Neural progenitor cell (in vitro differentiated cells): ENCODE measurements at regions not wholly inside any gene's neighbourhood (a gene's known extent, or its start where the extent isn't known, plus 50 kb on each side); places are given as distances from the start of the nearest gene placed in this dataset.

Experiments
- DNase-seq: peaks from one replicate; pipeline ENCODE4 v3.0.0-alpha.2; 2016; ENCODE audit warnings: low spot score
- H2AFZ ChIP-seq: fragments of 200-600 bp; sonication (generic); replicated peaks from 2 replicates; pipeline ENCODE4 v1.6.1; 2016; ENCODE audit warnings: antibody characterized with exemption
- H3F3A ChIP-seq: fragments of 200-600 bp; sonication (generic); 2 replicates; pipeline ENCODE4 v1.6.1; 2016; ENCODE audit warnings: antibody characterized with exemption, low read depth
- H3K27ac ChIP-seq: fragments of 200-600 bp; sonication (generic); 2 replicates; pipeline ENCODE4 v1.5.1; 2016; ENCODE audit warnings: mild to moderate bottlenecking
- H3K27me3 ChIP-seq: fragments of 200-600 bp; sonication (generic); 2 replicates; pipeline ENCODE4 v1.6.1; 2016; ENCODE audit warnings: mild to moderate bottlenecking, moderate library complexity
- H3K36me3 ChIP-seq: fragments of 200-600 bp; sonication (generic); 2 replicates; pipeline ENCODE4 v1.5.1; 2016
- H3K4me1 ChIP-seq: fragments of 200-600 bp; sonication (generic); 2 replicates; pipeline ENCODE4 v1.6.1; 2016; ENCODE audit warnings: mixed run types
- H3K4me2 ChIP-seq: fragments of 200-600 bp; sonication (generic); 2 replicates; pipeline ENCODE4 v1.6.1; 2016
- H3K4me3 ChIP-seq: fragments of 200-600 bp; sonication (generic); 2 replicates; pipeline ENCODE4 v1.5.1; 2016
- H3K79me2 ChIP-seq: fragments of 200-600 bp; sonication (generic); 2 replicates; pipeline ENCODE4 v1.6.1; 2016; ENCODE audit warnings: low read depth
- H3K9ac ChIP-seq: fragments of 200-600 bp; sonication (generic); 2 replicates; pipeline ENCODE4 v1.6.1; 2016
- H3K9me3 ChIP-seq: fragments of 200-600 bp; sonication (generic); 2 replicates; pipeline ENCODE4 v1.5.1; 2016; ENCODE audit warnings: low read depth
- H4K20me1 ChIP-seq: fragments of 200-600 bp; sonication (generic); 2 replicates; pipeline ENCODE4 v1.6.1; 2016; ENCODE audit warnings: low read depth
- H3K27ac Mint-ChIP-seq: 3 replicates; pipeline ENCODE4 v1.8.0; 2021; ENCODE audit warnings: mixed read lengths
- H3K27me3 Mint-ChIP-seq: 2 replicates; pipeline ENCODE4 v1.8.0; 2022; ENCODE audit warnings: low read depth, mild to moderate bottlenecking, inconsistent platforms, moderate library complexity, mixed read lengths; ENCODE audit not compliant: insufficient read depth
- H3K36me3 Mint-ChIP-seq: 3 replicates; pipeline ENCODE4 v1.8.0; 2021; ENCODE audit warnings: mixed read lengths
- H3K4me1 Mint-ChIP-seq: 3 replicates; pipeline ENCODE4 v1.8.0; 2021; ENCODE audit warnings: mixed read lengths
- H3K4me3 Mint-ChIP-seq: 3 replicates; pipeline ENCODE4 v1.8.0; 2021; ENCODE audit warnings: mild to moderate bottlenecking, moderate library complexity, mixed read lengths
- H3K9me3 Mint-ChIP-seq: 3 replicates; pipeline ENCODE4 v1.8.0; 2020; ENCODE audit warnings: mixed read lengths
- EZH2 ChIP-seq: fragments of 200-600 bp; sonication (generic); IDR thresholded peaks from 2 replicates; pipeline ENCODE4 v1.6.1; 2017; ENCODE audit warnings: antibody characterized with exemption, mild to moderate bottlenecking, moderate library complexity
- EZH2phosphoT487 ChIP-seq: fragments of 200-600 bp; sonication (generic); IDR thresholded peaks from 2 replicates; pipeline ENCODE4 v1.6.1; 2017; ENCODE audit warnings: antibody characterized with exemption
- TF ChIP-seq, protein P1 (sequence below): fragments of 200-600 bp; sonication (generic); IDR thresholded peaks from 2 replicates; pipeline ENCODE4 v1.5.1; 2017; ENCODE audit warnings: antibody characterized with exemption, mild to moderate bottlenecking

DNA sequence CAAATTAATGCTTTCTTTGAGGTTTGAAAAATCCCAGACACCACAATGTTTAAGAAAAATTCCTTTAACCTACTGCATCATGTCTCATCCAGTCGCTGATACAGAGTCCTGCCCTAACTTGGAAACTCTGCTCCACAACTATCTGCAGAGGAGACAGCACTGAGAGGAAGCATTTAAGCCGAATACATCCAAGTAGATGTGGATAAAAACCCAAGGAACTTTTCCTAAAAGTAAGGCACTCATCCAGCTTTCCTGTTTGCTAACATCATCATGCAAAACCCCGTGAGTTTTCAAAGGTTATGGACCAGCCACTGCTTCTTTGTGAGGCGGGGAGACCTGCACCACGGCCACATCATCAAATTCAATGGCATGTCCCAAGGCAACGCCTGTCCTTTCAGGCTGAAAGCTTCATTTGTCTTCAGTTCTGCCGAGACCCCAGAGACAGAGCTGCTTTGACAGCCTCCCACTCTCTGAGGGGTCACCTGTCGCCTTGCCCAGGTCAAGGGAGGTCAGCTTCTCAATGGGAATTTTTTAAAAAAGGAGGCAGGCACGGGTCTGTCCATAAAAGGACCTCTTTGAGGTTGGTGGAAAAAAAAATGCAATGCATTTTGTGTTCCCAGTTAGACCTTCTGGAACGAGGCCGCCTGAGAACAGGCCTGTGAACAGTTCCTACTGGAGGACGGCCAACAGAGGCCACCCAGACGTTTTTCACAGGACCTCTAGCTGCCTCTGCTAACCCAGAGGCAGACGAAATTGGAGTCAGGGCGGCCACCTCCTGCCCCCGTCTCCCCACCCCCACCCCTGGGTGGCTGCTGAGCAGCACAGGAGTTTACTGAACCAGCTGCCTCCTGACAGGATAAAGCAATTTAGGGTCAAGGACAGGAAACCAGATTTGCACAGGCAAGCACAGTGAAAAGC lies 142.5 kb upstream of the HDDC2 start:
- H3K9me3 ChIP-seq, result no peaks in the 10 kb centered on the region
- H3K27me3 ChIP-seq, result no peaks in the 10 kb centered on the region
- no peak for DNase-seq
- H3K27ac ChIP-seq, result no peak overlapping the region
- H3F3A ChIP-seq, result no peaks in the 10 kb centered on the region
- H3K4me2 ChIP-seq, result no peak overlapping the region
- H3K9ac ChIP-seq, result no peak overlapping the region
- H3K27ac Mint-ChIP-seq, result no peak overlapping the region
- H3K36me3 Mint-ChIP-seq, result no peaks in the 10 kb centered on the region
- H2AFZ ChIP-seq, result no peak overlapping the region
- H3K36me3 ChIP-seq, result no peaks in the 10 kb centered on the region
- peaks cover 3% of the 10 kb centered on the region for H3K9me3 Mint-ChIP-seq
- no peaks in the 10 kb centered on the region for H3K4me1 ChIP-seq
- no peaks in the 10 kb centered on the region for H3K79me2 ChIP-seq
- TF ChIP-seq EZH2, result no peak
- H3K4me3 Mint-ChIP-seq, result no peak overlapping the region
- H4K20me1 ChIP-seq, result no peaks in the 10 kb centered on the region
- H3K27me3 Mint-ChIP-seq, result no peaks in the 10 kb centered on the region
- H3K4me1 Mint-ChIP-seq, result peaks cover 12% of the 10 kb centered on the region
- no peak overlapping the region for H3K4me3 ChIP-seq

DNA sequence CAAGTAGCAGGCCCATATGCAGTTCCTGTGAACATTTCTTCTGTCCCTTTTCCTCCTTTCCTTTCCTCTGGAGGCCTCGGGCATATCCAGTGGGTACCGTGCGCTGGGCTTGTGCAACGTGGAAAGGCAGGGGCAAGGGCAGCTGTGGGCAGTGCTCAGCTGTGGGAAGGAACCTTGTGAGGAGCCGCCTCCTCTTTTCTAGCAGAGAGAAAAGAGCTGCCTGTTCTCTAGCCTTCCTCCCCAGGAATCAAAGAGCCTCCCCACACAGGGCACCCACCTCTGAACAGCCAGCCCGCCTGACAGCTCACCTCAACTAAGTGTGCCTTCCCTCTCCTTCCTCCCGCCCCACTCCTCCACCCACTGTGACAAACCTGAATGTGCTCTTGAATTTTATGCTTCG lies 143.3 kb upstream of the HDDC2 start:
- H2AFZ ChIP-seq, result no peak overlapping the region
- Mint-ChIP-seq H3K9me3 (peaks cover 8% of the 10 kb centered on the region), H3K27ac (no peak overlapping the region), H3K4me3 (no peak overlapping the region), H3K27me3 (no peaks in the 10 kb centered on the region), H3K4me1 (peaks cover 12% of the 10 kb centered on the region), H3K36me3 (no peaks in the 10 kb centered on the region)
- no peaks in the 10 kb centered on the region for H3F3A ChIP-seq
- H3K27me3 ChIP-seq, result no peaks in the 10 kb centered on the region
- H3K9ac ChIP-seq, result no peak overlapping the region
- TF ChIP-seq EZH2phosphoT487 (no peak), EZH2 (no peak)
- no peaks in the 10 kb centered on the region for H3K9me3 ChIP-seq
- H3K36me3 ChIP-seq, result no peaks in the 10 kb centered on the region
- H3K4me3 ChIP-seq, result no peak overlapping the region
- H3K79me2 ChIP-seq, result no peaks in the 10 kb centered on the region
- DNase-seq, result no peak
- H4K20me1 ChIP-seq, result no peaks in the 10 kb centered on the region
- no peak overlapping the region for H3K4me2 ChIP-seq
- no peaks in the 10 kb centered on the region for H3K4me1 ChIP-seq
- H3K27ac ChIP-seq, result no peak overlapping the region

DNA sequence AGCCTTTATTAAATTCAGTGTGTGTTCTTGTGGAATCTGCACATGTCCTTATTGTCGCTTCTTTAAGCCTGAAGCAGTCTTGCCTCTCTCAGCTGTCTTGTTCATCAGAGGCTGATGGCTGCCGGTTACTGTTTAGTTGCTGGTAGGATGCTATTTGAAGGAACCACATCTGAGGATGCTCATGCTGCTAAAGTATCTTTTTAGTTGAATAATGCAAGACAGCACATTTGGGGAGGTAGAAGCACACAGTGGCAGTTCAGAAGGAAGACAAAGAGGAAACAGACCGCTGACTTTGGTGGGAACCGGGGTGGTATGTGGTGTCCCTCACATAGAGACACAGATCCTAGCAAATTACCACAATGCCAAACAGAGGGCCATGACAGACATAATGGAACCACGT lies 144.2 kb upstream of the HDDC2 start:
- Mint-ChIP-seq H3K36me3 (no peaks in the 10 kb centered on the region), H3K27me3 (no peaks in the 10 kb centered on the region), H3K9me3 (peaks cover 8% of the 10 kb centered on the region), H3K4me1 (peaks cover 12% of the 10 kb centered on the region), H3K27ac (no peak overlapping the region), H3K4me3 (no peak overlapping the region)
- Histone ChIP-seq H3K4me1 (no peaks in the 10 kb centered on the region), H3K36me3 (no peaks in the 10 kb centered on the region), H3K9me3 (no peaks in the 10 kb centered on the region), H3K27ac (no peak overlapping the region), H3K4me3 (no peak overlapping the region), H4K20me1 (no peaks in the 10 kb centered on the region), H2AFZ (no peak overlapping the region), H3K27me3 (no peaks in the 10 kb centered on the region), H3K79me2 (no peaks in the 10 kb centered on the region), H3K4me2 (no peak overlapping the region), H3K9ac (no peak overlapping the region), H3F3A (no peaks in the 10 kb centered on the region)
- no peak for TF ChIP-seq EZH2phosphoT487
- no peak for TF ChIP-seq EZH2
- TF ChIP-seq, protein P1, sequence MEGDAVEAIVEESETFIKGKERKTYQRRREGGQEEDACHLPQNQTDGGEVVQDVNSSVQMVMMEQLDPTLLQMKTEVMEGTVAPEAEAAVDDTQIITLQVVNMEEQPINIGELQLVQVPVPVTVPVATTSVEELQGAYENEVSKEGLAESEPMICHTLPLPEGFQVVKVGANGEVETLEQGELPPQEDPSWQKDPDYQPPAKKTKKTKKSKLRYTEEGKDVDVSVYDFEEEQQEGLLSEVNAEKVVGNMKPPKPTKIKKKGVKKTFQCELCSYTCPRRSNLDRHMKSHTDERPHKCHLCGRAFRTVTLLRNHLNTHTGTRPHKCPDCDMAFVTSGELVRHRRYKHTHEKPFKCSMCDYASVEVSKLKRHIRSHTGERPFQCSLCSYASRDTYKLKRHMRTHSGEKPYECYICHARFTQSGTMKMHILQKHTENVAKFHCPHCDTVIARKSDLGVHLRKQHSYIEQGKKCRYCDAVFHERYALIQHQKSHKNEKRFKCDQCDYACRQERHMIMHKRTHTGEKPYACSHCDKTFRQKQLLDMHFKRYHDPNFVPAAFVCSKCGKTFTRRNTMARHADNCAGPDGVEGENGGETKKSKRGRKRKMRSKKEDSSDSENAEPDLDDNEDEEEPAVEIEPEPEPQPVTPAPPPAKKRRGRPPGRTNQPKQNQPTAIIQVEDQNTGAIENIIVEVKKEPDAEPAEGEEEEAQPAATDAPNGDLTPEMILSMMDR, result no peak
- no peak for DNase-seq

DNA sequence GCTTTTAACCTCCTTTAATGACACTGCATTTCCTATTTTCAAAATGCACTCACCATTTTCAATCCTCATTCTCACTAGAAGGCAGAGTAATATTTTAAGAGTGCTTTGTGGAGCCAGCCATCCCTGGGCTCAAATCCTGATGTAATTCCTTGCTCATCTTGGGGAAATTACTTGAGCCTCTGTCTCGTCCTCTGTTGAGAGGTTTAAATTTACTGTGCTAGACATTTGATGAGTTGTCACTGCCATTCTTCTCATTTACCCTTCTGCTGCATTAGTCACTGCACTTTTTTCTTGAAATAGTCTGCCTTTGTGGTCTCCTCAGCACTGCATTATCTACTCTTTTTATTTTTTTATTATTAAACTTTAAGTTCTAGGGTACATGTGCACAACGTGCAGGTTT lies 150.0 kb upstream of the HDDC2 start:
- H2AFZ ChIP-seq, result no peak overlapping the region
- no peaks in the 10 kb centered on the region for H3K36me3 Mint-ChIP-seq
- H3K4me3 ChIP-seq, result no peak overlapping the region
- no peaks in the 10 kb centered on the region for H3K4me1 Mint-ChIP-seq
- H3K79me2 ChIP-seq, result no peaks in the 10 kb centered on the region
- H3F3A ChIP-seq, result no peaks in the 10 kb centered on the region
- no peak overlapping the region for H3K27ac Mint-ChIP-seq
- peaks cover 8% of the 10 kb centered on the region for H3K9me3 Mint-ChIP-seq
- no peak overlapping the region for H3K4me2 ChIP-seq
- H3K36me3 ChIP-seq, result no peaks in the 10 kb centered on the region
- TF ChIP-seq, protein P1, result no peak
- TF ChIP-seq EZH2, result no peak
- no peak for TF ChIP-seq EZH2phosphoT487
- H3K27me3 ChIP-seq, result no peaks in the 10 kb centered on the region
- H3K9ac ChIP-seq, result no peak overlapping the region
- H3K9me3 ChIP-seq, result no peaks in the 10 kb centered on the region
- no peak overlapping the region for H3K4me3 Mint-ChIP-seq
- H3K27me3 Mint-ChIP-seq, result no peaks in the 10 kb centered on the region
- no peak for DNase-seq
- no peaks in the 10 kb centered on the region for H3K4me1 ChIP-seq
- no peak overlapping the region for H3K27ac ChIP-seq
- no peaks in the 10 kb centered on the region for H4K20me1 ChIP-seq
